Body of pancreas (tissue), 4 donors: ENCODE measurements at regions not wholly inside any gene's neighbourhood (a gene's known extent, or its start where the extent isn't known, plus 50 kb on each side); places are given as distances from the start of the nearest gene placed in this dataset.

ENCODE experiments used
- POLR2A ChIP-seq, 3 donors: fragments of 450-650 bp; IDR thresholded peaks; one replicate each; pipeline ENCODE4 v1.6.1; 2016; ENCODE audit warnings: antibody characterized with exemption in 3 of 3, mild to moderate bottlenecking in 2 of 3
- TF ChIP-seq, protein P1 (sequence below), 7 experiments: fragments of 450-650 bp in 4 of 7; fragments of 200-600 bp in 3 of 7; sonication (generic) in 3 of 7; IDR thresholded peaks; one replicate each; pipeline ENCODE4 v1.5.1; 2016 to 2019; ENCODE audit warnings: antibody characterized with exemption in 7 of 7

DNA sequence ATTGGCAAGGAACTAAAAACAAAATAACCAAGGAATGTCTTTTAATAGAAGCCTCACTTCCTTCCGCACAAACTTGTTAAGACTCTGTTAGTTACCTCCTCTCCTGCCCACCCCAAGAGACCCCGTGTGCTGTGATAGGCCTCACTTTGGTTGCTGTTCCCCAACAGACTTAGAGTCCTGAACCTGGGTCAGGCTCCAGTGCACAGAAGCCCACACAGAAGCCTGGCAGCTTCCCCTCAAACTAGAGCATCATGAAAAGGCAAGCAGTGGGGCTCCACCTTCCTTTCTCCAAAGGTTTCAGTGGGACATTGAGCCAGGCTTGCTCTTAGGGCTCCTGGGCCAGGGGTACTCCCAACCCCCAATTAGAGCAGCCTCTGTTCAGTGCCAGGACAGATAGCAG, 230.5 kb downstream of the ESM1 start:
- TF ChIP-seq, protein P1, sequence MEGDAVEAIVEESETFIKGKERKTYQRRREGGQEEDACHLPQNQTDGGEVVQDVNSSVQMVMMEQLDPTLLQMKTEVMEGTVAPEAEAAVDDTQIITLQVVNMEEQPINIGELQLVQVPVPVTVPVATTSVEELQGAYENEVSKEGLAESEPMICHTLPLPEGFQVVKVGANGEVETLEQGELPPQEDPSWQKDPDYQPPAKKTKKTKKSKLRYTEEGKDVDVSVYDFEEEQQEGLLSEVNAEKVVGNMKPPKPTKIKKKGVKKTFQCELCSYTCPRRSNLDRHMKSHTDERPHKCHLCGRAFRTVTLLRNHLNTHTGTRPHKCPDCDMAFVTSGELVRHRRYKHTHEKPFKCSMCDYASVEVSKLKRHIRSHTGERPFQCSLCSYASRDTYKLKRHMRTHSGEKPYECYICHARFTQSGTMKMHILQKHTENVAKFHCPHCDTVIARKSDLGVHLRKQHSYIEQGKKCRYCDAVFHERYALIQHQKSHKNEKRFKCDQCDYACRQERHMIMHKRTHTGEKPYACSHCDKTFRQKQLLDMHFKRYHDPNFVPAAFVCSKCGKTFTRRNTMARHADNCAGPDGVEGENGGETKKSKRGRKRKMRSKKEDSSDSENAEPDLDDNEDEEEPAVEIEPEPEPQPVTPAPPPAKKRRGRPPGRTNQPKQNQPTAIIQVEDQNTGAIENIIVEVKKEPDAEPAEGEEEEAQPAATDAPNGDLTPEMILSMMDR (IDR thresholded peaks at IDR 0.05) = no peak
- TF ChIP-seq POLR2A (IDR thresholded peaks at IDR 0.05) = no peak
